ENCODE measurements at regions not wholly inside any gene's neighbourhood (a gene's known extent, or its start where the extent isn't known, plus 50 kb on each side); places are given as distances from the start of the nearest gene placed in this dataset.

DNA sequence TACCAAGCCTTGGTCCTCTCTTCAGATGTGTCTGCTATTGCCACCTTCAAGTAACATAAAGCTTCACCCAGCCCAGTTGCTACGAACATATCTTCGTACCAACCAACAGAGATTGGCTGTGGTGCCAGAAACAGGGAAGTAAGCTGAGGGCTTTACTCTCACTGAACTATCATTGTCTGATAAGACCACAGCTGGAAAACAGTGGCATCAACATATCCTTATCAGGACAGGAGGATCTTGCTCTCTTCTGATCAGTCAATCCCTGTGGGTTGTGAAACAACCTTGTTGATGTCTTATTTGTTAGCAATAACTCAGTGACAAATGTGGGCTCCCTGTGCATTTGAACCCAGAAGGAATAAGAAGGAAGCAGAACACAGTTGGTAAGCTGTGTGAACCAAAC, 446.3 kb upstream of the MAF start:
- Histone ChIP-seq H3K9me3 (no peaks in the 10 kb centered on the region), H3K4me3 (no peak overlapping the region), H3K27me3 (no peaks in the 10 kb centered on the region), H3K36me3 (no peaks in the 10 kb centered on the region), H3K27ac (no peak overlapping the region), H3K4me1 (peaks cover 0 to 18% (median 0%) of the 10 kb centered on the region in 3 donors)
- no peak for ATAC-seq
- 76 to 83% methylated on average over 2 of the region's 2 CpGs for WGBS, 2 donors (ENCODE audit: low coverage in 1 of 2)
- TF ChIP-seq, protein P1, sequence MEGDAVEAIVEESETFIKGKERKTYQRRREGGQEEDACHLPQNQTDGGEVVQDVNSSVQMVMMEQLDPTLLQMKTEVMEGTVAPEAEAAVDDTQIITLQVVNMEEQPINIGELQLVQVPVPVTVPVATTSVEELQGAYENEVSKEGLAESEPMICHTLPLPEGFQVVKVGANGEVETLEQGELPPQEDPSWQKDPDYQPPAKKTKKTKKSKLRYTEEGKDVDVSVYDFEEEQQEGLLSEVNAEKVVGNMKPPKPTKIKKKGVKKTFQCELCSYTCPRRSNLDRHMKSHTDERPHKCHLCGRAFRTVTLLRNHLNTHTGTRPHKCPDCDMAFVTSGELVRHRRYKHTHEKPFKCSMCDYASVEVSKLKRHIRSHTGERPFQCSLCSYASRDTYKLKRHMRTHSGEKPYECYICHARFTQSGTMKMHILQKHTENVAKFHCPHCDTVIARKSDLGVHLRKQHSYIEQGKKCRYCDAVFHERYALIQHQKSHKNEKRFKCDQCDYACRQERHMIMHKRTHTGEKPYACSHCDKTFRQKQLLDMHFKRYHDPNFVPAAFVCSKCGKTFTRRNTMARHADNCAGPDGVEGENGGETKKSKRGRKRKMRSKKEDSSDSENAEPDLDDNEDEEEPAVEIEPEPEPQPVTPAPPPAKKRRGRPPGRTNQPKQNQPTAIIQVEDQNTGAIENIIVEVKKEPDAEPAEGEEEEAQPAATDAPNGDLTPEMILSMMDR (IDR thresholded peaks at IDR 0.05) = no peak
- TF ChIP-seq POLR2A (IDR thresholded peaks at IDR 0.05) = no peak
- TF ChIP-seq EP300 (IDR thresholded peaks at IDR 0.05) = no peak

DNA sequence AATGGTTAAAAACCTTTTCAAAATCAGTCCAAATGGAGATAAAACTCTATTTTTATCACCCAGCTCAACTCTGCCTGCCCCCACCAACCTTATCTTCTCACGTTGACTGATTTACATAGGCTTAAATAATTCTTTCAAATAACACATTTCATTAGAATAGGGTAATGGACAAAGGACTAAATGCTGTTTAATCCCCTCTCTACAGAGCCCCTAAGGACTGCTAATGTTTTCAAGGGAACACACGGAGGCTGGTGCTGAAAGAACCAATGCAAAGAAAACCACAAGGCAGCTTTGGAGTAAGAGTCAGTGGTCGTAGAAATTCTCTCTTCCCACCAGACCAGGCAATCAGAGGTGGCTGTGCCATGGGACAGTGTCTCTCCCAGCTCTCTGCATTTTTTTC, 445.7 kb upstream of the MAF start:
- 25 to 40% methylated on average over 3 of the region's 3 CpGs for WGBS, 2 donors (ENCODE audit: low coverage in 1 of 2)
- Histone ChIP-seq H3K27me3 (no peaks in the 10 kb centered on the region), H3K4me1 (peaks cover 0 to 18% (median 0%) of the 10 kb centered on the region in 3 donors), H3K27ac (no peak overlapping the region), H3K9me3 (no peaks in the 10 kb centered on the region), H3K36me3 (no peaks in the 10 kb centered on the region), H3K4me3 (no peak overlapping the region)
- TF ChIP-seq, protein P1 (IDR thresholded peaks at IDR 0.05) = no peak
- no peak for TF ChIP-seq POLR2AphosphoS5 (IDR thresholded peaks at IDR 0.05)
- TF ChIP-seq POLR2A (IDR thresholded peaks at IDR 0.05) = no peak
- TF ChIP-seq EP300 (IDR thresholded peaks at IDR 0.05) = no peak
- no peak for ATAC-seq

DNA sequence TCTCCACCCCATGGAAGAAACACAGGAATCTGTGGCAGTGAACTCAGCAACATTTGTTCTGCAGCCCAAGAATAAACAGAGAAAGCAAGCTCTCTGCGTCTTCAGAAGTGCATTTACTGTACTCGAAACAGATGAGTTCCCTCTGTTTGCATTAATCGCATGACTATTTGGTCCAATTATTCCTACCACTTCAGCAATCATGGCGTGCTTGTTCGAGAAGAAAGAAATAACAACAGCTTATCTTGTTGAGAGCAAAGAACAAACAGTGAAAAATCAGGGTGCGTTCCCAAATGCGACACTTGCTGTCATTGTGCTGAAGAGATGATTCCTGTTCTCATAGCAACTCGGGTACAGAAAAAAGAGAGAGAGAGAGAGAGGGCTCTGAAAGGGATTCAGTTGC, 445.3 kb upstream of the MAF start:
- 11 to 37% methylated on average over 6 to 8 of the region's 8 CpGs for WGBS, 2 donors (ENCODE audit: low coverage in 1 of 2)
- no peaks in the 10 kb centered on the region for H3K27me3 ChIP-seq
- H3K4me1 ChIP-seq = peaks cover 0 to 18% (median 0%) of the 10 kb centered on the region in 3 donors
- H3K36me3 ChIP-seq = no peaks in the 10 kb centered on the region
- no peak for ATAC-seq
- no peak overlapping the region for H3K4me3 ChIP-seq
- H3K27ac ChIP-seq = no peak overlapping the region
- TF ChIP-seq, protein P1 (IDR thresholded peaks at IDR 0.05) = no peak
- no peak for TF ChIP-seq EP300 (IDR thresholded peaks at IDR 0.05)
- no peaks in the 10 kb centered on the region for H3K9me3 ChIP-seq

DNA sequence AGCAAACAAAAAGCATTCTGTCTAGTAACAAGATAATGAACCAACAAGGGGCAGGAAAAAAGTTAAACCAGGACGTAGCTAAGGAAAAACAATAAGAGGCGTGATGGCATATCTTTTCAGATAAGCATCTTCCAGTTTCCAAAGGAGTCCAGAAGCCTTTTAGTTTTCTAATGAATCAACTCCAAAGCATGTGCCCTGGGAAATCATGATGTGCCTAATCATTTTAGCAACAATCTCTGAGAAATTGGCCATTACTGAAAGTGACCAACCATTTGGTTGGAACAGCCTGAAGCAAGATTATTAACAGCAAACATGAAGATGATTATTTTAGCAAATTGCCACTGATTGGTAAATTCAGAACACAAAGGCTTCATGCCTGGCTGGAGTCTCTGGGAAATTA, 440.9 kb upstream of the MAF start:
- no peak overlapping the region for H3K27ac ChIP-seq
- 35 to 58% methylated on average over 2 of the region's 2 CpGs for WGBS, 2 donors (ENCODE audit: low coverage in 1 of 2)
- no peak for ATAC-seq

DNA sequence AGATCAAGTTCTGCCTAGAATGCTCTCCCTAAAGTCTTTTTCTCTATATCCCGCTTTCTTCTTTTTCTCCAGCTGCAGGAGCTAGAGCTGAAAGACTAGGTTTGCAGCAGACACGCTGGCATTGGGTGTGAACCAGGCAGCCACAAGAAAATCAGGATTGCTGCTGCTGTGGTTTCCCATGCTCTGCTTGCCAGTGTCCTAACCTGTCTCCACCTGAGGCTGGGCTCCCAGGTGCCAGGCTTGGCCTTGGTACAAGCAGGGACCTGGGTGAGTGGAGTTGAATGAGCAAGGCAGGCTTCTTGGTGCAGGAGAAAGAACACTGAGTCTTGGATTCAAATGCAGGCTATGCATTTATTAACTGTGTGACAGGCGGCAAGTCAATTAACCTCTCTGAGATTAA, 440.3 kb upstream of the MAF start:
- H3K9me3 ChIP-seq = peaks cover 0 to 6% (median 0%) of the 10 kb centered on the region in 3 donors
- H3K36me3 ChIP-seq = no peaks in the 10 kb centered on the region
- TF ChIP-seq EP300 (IDR thresholded peaks at IDR 0.05) (no peak), POLR2AphosphoS5 (IDR thresholded peaks at IDR 0.05) (no peak), POLR2A (IDR thresholded peaks at IDR 0.05) (no peak)
- TF ChIP-seq, protein P1 (IDR thresholded peaks at IDR 0.05) = no peak
- no peak for ATAC-seq
- H3K27me3 ChIP-seq = no peaks in the 10 kb centered on the region
- WGBS, 2 donors (ENCODE audit: low coverage in 1 of 2) = 87 to 94% methylated on average over 2 to 3 of the region's 3 CpGs
- H3K27ac ChIP-seq = no peak overlapping the region
- no peak overlapping the region for H3K4me3 ChIP-seq
- H3K4me1 ChIP-seq = peaks cover 0 to 10% (median 0%) of the 10 kb centered on the region in 3 donors

More for the DNA sequence above, 440.9 kb upstream of the MAF start:
- no peak for TF ChIP-seq EP300 (IDR thresholded peaks at IDR 0.05)
- Histone ChIP-seq H3K4me1 (peaks cover 0 to 16% (median 0%) of the 10 kb centered on the region in 3 donors), H3K36me3 (no peaks in the 10 kb centered on the region), H3K4me3 (no peak overlapping the region), H3K27me3 (no peaks in the 10 kb centered on the region), H3K9me3 (peaks cover 0 to 6% (median 0%) of the 10 kb centered on the region in 3 donors)
